Activated B cell treated with CpG ODN at 0.5 μM for 24 hours (primary cell): ENCODE measurements at regions not wholly inside any gene's neighbourhood (a gene's known extent, or its start where the extent isn't known, plus 50 kb on each side); places are given as distances from the start of the nearest gene placed in this dataset.

Experiments
- ATAC-seq: fragments of 200-7000 bp; cut with Tn5 transposase; one replicate; pipeline ENCODE4 v1.10.0; 2021; ENCODE audit warnings: low read depth, mild to moderate bottlenecking, moderate library complexity
- CTCF ChIA-PET: fragments of 350-600 bp; sonication (Branson Sonifier 250); formaldehyde crosslinking; loops from one replicate; lab custom pipeline; 2021; ENCODE audit warnings: antibody characterized with exemption; lab: Charles Lee
- POLR2A ChIA-PET: fragments of 350-600 bp; sonication (Branson Sonifier 250); formaldehyde crosslinking; loops from one replicate; lab custom pipeline; 2021; ENCODE audit warnings: antibody characterized with exemption; lab: Charles Lee
- DNase-seq: peaks from one replicate; pipeline ENCODE4 v3.0.0; 2022
- H3K27ac Mint-ChIP-seq: one replicate; pipeline ENCODE4 v1.8.0; 2020; ENCODE audit warnings: mixed read lengths
- H3K27me3 Mint-ChIP-seq: one replicate; pipeline ENCODE4 v1.8.0; 2021; ENCODE audit warnings: mixed read lengths
- H3K36me3 Mint-ChIP-seq: one replicate; pipeline ENCODE4 v1.8.0; 2021; ENCODE audit warnings: low read depth, mixed read lengths
- H3K4me1 Mint-ChIP-seq: one replicate; pipeline ENCODE4 v1.8.0; 2021; ENCODE audit warnings: mixed read lengths
- H3K4me3 Mint-ChIP-seq: one replicate; pipeline ENCODE4 v1.8.0; 2020; ENCODE audit warnings: mild to moderate bottlenecking, mixed read lengths
- H3K9me3 Mint-ChIP-seq: one replicate; pipeline ENCODE4 v1.8.0; 2020; ENCODE audit warnings: mixed read lengths
- intact Hi-C: fragments of 100-400 bp; cut with micrococcal nuclease; formaldehyde crosslinking; loops from one replicate; pipeline ENCODE4 v1.15.1; 2024
- TF ChIP-seq, protein P1 (sequence below): fragments of 200-600 bp; IDR thresholded peaks from one replicate; pipeline ENCODE4 v1.8.0; 2022; ENCODE audit warnings: antibody characterized with exemption, mild to moderate bottlenecking

- no peaks in the 10 kb centered on the region for H3K36me3 Mint-ChIP-seq
- H3K4me1 Mint-ChIP-seq: no peaks in the 10 kb centered on the region
- TF ChIP-seq, protein P1, sequence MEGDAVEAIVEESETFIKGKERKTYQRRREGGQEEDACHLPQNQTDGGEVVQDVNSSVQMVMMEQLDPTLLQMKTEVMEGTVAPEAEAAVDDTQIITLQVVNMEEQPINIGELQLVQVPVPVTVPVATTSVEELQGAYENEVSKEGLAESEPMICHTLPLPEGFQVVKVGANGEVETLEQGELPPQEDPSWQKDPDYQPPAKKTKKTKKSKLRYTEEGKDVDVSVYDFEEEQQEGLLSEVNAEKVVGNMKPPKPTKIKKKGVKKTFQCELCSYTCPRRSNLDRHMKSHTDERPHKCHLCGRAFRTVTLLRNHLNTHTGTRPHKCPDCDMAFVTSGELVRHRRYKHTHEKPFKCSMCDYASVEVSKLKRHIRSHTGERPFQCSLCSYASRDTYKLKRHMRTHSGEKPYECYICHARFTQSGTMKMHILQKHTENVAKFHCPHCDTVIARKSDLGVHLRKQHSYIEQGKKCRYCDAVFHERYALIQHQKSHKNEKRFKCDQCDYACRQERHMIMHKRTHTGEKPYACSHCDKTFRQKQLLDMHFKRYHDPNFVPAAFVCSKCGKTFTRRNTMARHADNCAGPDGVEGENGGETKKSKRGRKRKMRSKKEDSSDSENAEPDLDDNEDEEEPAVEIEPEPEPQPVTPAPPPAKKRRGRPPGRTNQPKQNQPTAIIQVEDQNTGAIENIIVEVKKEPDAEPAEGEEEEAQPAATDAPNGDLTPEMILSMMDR: no peak
- ATAC-seq: no peak
- H3K27ac Mint-ChIP-seq: no peak overlapping the region
- H3K4me3 Mint-ChIP-seq: no peak overlapping the region
- POLR2A ChIA-PET: no interaction called here
- CTCF ChIA-PET: no interaction called here
- H3K9me3 Mint-ChIP-seq: peaks cover 7% of the 10 kb centered on the region
- no peak for DNase-seq
- H3K27me3 Mint-ChIP-seq: no peaks in the 10 kb centered on the region
- intact Hi-C loops: no loop called here
Observed at GRCh38 chr12:30043151-30043847, 259.6 kb upstream of the TMTC1 start.

GRCh38 chr12:30041096-30041495 lies 257.4 kb upstream of the TMTC1 start:
- intact Hi-C loops: no loop called here
- peaks cover 3% of the 10 kb centered on the region for H3K9me3 Mint-ChIP-seq
- H3K27me3 Mint-ChIP-seq: no peaks in the 10 kb centered on the region
- H3K4me1 Mint-ChIP-seq: no peaks in the 10 kb centered on the region
- ChIA-PET CTCF (no interaction called here), POLR2A (no interaction called here)
- H3K27ac Mint-ChIP-seq: no peak overlapping the region
- H3K4me3 Mint-ChIP-seq: no peak overlapping the region
- DNase-seq: no peak
- H3K36me3 Mint-ChIP-seq: no peaks in the 10 kb centered on the region
- ATAC-seq: no peak
- TF ChIP-seq, protein P1: no peak

GRCh38 chr12:30030693-30031374 lies 247.1 kb upstream of the TMTC1 start:
- H3K27ac Mint-ChIP-seq: no peak overlapping the region
- no peaks in the 10 kb centered on the region for H3K27me3 Mint-ChIP-seq
- ATAC-seq (no peak), DNase-seq (no peak)
- ChIA-PET CTCF (no interaction called here), POLR2A (no interaction called here)
- intact Hi-C loops: no loop called here
- no peaks in the 10 kb centered on the region for H3K4me1 Mint-ChIP-seq
- no peak overlapping the region for H3K4me3 Mint-ChIP-seq
- TF ChIP-seq, protein P1: no peak
- H3K9me3 Mint-ChIP-seq: no peaks in the 10 kb centered on the region
- no peaks in the 10 kb centered on the region for H3K36me3 Mint-ChIP-seq

DNA sequence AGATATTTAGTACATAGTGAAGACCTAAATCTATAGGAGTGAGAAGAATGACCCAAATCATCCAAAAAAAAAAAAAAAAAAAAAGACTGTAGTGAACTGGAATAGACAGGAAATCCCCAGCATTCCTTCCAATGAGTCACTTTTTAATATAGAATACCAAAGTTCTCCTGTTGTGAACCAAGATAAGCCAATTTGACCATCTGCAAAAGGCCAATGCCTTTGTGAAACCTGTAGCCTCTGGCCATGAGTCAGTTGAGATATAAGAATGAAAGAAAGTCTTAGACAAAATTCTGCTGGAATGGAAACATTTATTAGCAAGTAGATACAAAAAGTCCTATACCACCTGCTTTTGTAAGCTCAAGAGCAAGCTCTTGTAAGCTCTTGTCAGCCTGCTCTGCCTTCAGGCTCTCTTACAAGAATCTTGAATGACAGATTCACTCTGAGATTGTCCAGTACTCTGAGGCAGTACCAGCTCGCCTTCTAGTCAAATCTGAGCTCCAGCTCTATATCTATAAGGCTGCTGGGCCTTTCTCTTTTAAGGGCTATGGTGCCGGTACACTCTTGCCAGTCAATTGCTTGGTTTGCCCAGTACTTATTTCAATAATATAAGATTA lies 243.0 kb upstream of the TMTC1 start:
- no peak overlapping the region for H3K4me3 Mint-ChIP-seq
- DNase-seq: no peak
- POLR2A ChIA-PET: no interaction called here
- TF ChIP-seq, protein P1: no peak
- CTCF ChIA-PET: no interaction called here
- no peaks in the 10 kb centered on the region for H3K27me3 Mint-ChIP-seq
- intact Hi-C loops: no loop called here
- H3K27ac Mint-ChIP-seq: no peak overlapping the region
- H3K4me1 Mint-ChIP-seq: no peaks in the 10 kb centered on the region
- no peak for ATAC-seq
- H3K36me3 Mint-ChIP-seq: no peaks in the 10 kb centered on the region
- peaks cover 1% of the 10 kb centered on the region for H3K9me3 Mint-ChIP-seq

GRCh38 chr12:30025317-30025716 lies 241.6 kb upstream of the TMTC1 start:
- POLR2A ChIA-PET: no interaction called here
- Mint-ChIP-seq H3K36me3 (no peaks in the 10 kb centered on the region), H3K9me3 (peaks cover 1% of the 10 kb centered on the region), H3K4me3 (no peak overlapping the region), H3K27me3 (no peaks in the 10 kb centered on the region), H3K4me1 (no peaks in the 10 kb centered on the region), H3K27ac (no peak overlapping the region)
- no peak for ATAC-seq
- CTCF ChIA-PET: no interaction called here
- TF ChIP-seq, protein P1: no peak
- no peak for DNase-seq
- intact Hi-C loops: no loop called here
